HCT116 (cell line): ENCODE measurements at regions not wholly inside any gene's neighbourhood (a gene's known extent, or its start where the extent isn't known, plus 50 kb on each side); places are given as distances from the start of the nearest gene placed in this dataset.
"Not testable (repeated sequence)": the region's sequence is repeated elsewhere in the genome, so short reads cannot be mapped to it uniquely, and the experiment has no call there.

Experiments
- ATAC-seq: fragments of 200-7000 bp; cut with Tn5 transposase; 2 replicates; pipeline ENCODE4 v1.9.1; 2020; ENCODE audit warnings: mild to moderate bottlenecking, moderate library complexity
- BruUV-seq: library from RNA; stranded (reverse); fragments of 400-500 nt; replicated peaks from 2 replicates; lab custom pipeline; 2021; lab: Mats Ljungman, UMichigan
- CTCF ChIA-PET: fragments of 300-600 bp; sonication (Branson Sonifier 250); formaldehyde crosslinking; loops from one replicate; lab custom pipeline; 2021; ENCODE audit warnings: antibody characterized with exemption; lab: Charles Lee
- POLR2A ChIA-PET: fragments of 300-600, 350-600 bp; sonication (Branson Sonifier 250); formaldehyde crosslinking; loops from one replicate; lab custom pipeline; 2021; ENCODE audit warnings: antibody characterized with exemption; lab: Charles Lee
- RAD21 ChIA-PET, 2 experiments: fragments of 300-600 bp; sonication (Branson Sonifier 250); formaldehyde crosslinking; loops; one replicate each; lab custom pipeline; 2023; ENCODE audit warnings: low total read pairs in 2 of 2; ENCODE audit not compliant: uncharacterized antibody in 2 of 2, unreplicated experiment in 2 of 2, low non-redundant PET in 1 of 2; lab: Charles Lee
- DNase-seq: peaks from one replicate; pipeline ENCODE4 v3.0.0-alpha.2; 2010; ENCODE audit warnings: low read depth, low spot score
- H2AFZ ChIP-seq: fragments of 200-600 bp; shearing (Covaris generic), sonication (generic); 2 replicates; pipeline ENCODE4 v1.6.1; 2017; ENCODE audit warnings: low read depth, mixed run types, mixed read lengths, antibody characterized with exemption, low read length; ENCODE audit not compliant: poor library complexity, severe bottlenecking
- H3K27ac ChIP-seq: 2 replicates; pipeline ENCODE4 v1.5.1; 2012; ENCODE audit warnings: low read depth, low read length
- H3K27me3 ChIP-seq: fragments of 200-600 bp; sonication (generic); 2 replicates; pipeline ENCODE4 v1.6.1; 2016; ENCODE audit warnings: mixed run types, low read length, mixed read lengths; ENCODE audit not compliant: insufficient read depth
- H3K36me3 ChIP-seq, 2 experiments: fragments of 200-500 bp in 1 of 2; fragments of 200-600 bp in 1 of 2; sonication (Bioruptor generic) in 1 of 2; sonication (generic) in 1 of 2; 2 replicates each; pipeline versions ENCODE4 v1.5.1 to v1.6.1; 2014 to 2016; ENCODE audit warnings: low read length in 2 of 2, inconsistent platforms in 1 of 2, mixed read lengths in 1 of 2, mixed run types in 1 of 2; ENCODE audit not compliant: insufficient read depth in 2 of 2, control insufficient read depth in 1 of 2
- H3K4me1 ChIP-seq, 2 experiments: fragments of 200-600 bp in 1 of 2; sonication (generic) in 1 of 2; 2 replicates each; pipeline versions ENCODE4 v1.5.1 to v1.6.1; 2012 to 2017; ENCODE audit warnings: low read length in 2 of 2, inconsistent platforms in 1 of 2, mild to moderate bottlenecking in 1 of 2, mixed read lengths in 1 of 2, mixed run types in 1 of 2, moderate library complexity in 1 of 2; ENCODE audit not compliant: insufficient read depth in 2 of 2, control insufficient read depth in 1 of 2
- H3K4me2 ChIP-seq: fragments of 200-600 bp; sonication (generic); 2 replicates; pipeline ENCODE4 v1.6.1; 2017; ENCODE audit warnings: mixed run types, low read length, mixed read lengths
- H3K4me3 ChIP-seq, 2 experiments: fragments of 200-600 bp in 1 of 2; sonication (generic) in 1 of 2; replicated peaks in 1 of 2; 2 replicates each; pipeline ENCODE4 v1.5.1; 2011 to 2016; ENCODE audit warnings: low read length in 2 of 2, control low read depth in 1 of 2, low read depth in 1 of 2, mild to moderate bottlenecking in 1 of 2, mixed read lengths in 1 of 2, mixed run types in 1 of 2
- H3K79me2 ChIP-seq: fragments of 200-600 bp; sonication (generic); 2 replicates; pipeline ENCODE4 v1.6.1; 2017; ENCODE audit warnings: mild to moderate bottlenecking, mixed run types, low read length, moderate library complexity, mixed read lengths; ENCODE audit not compliant: insufficient read depth
- H3K9ac ChIP-seq: fragments of 200-600 bp; sonication (generic); 2 replicates; pipeline ENCODE4 v1.6.1; 2016; ENCODE audit warnings: low read length, mixed read lengths
- H3K9me2 ChIP-seq: fragments of 200-600 bp; sonication (generic), shearing (Covaris generic); 2 replicates; pipeline ENCODE4 v1.6.1; 2017; ENCODE audit warnings: mixed run types, mild to moderate bottlenecking, moderate library complexity; ENCODE audit not compliant: insufficient read depth
- H3K9me3 ChIP-seq, 2 experiments: fragments of 200-500 bp in 1 of 2; fragments of 200-600 bp in 1 of 2; sonication (Bioruptor generic) in 1 of 2; sonication (generic) in 1 of 2; 2 replicates each; pipeline ENCODE4 v1.6.1; 2014 to 2017; ENCODE audit warnings: low read length in 2 of 2, mixed read lengths in 2 of 2, inconsistent platforms in 1 of 2, low read depth in 1 of 2, mild to moderate bottlenecking in 1 of 2, mixed run types in 1 of 2, moderate library complexity in 1 of 2; ENCODE audit not compliant: control insufficient read depth in 1 of 2, insufficient read depth in 1 of 2
- H4K20me1 ChIP-seq: fragments of 200-600 bp; sonication (generic), shearing (Covaris generic); 2 replicates; pipeline ENCODE4 v1.6.1; 2017; ENCODE audit warnings: mixed run types, mild to moderate bottlenecking, moderate library complexity; ENCODE audit not compliant: insufficient read depth
- ATF3 ChIP-seq: IDR thresholded peaks from 2 replicates; pipeline ENCODE4 v1.6.1; 2012
- FOSL1 ChIP-seq: IDR thresholded peaks from 2 replicates; pipeline ENCODE4 v1.6.1; 2012; ENCODE audit warnings: low read depth
- YY1 ChIP-seq: IDR thresholded peaks from 2 replicates; pipeline ENCODE4 v1.6.1; 2011; ENCODE audit warnings: low read length, low read depth, moderate library complexity, mild to moderate bottlenecking; ENCODE audit not compliant: insufficient replicate concordance; ENCODE audit errors: extremely low read depth
- ZBTB33 ChIP-seq: IDR thresholded peaks from 2 replicates; pipeline ENCODE4 v1.6.1; 2011; ENCODE audit warnings: mild to moderate bottlenecking, low read length, moderate library complexity; ENCODE audit not compliant: insufficient replicate concordance; ENCODE audit errors: extremely low read depth
- ZNF274 ChIP-seq: fragments of 200-500 bp; sonication (Bioruptor generic); IDR thresholded peaks from 2 replicates; pipeline ENCODE4 v1.6.1; 2014; ENCODE audit warnings: mild to moderate bottlenecking, low read depth, low read length, inconsistent platforms
- intact Hi-C: fragments of 100-400 bp; cut with micrococcal nuclease; formaldehyde crosslinking; loops from 2 replicates; pipeline ENCODE4 v1.10.0; 2022

- H3K4me2 ChIP-seq, H3K27ac ChIP-seq, H3K27me3 ChIP-seq, H2AFZ ChIP-seq, DNase-seq, H3K4me1 ChIP-seq, H4K20me1 ChIP-seq, CTCF ChIA-PET, POLR2A ChIA-PET, H3K9ac ChIP-seq, RAD21 ChIA-PET, H3K79me2 ChIP-seq, H3K9me2 ChIP-seq, intact Hi-C loops, H3K36me3 ChIP-seq, ATAC-seq, H3K4me3 ChIP-seq, H3K9me3 ChIP-seq, BruUV-seq: not testable (repeated sequence)
These were observed 66.3 kb downstream of the TRIL start for GRCh38 chr7:28891876-28892234.

- no peaks in the 10 kb centered on the region for H3K79me2 ChIP-seq
- CTCF ChIA-PET, result no interaction called here
- H2AFZ ChIP-seq, result no peak overlapping the region
- no peak for ATAC-seq
- H4K20me1 ChIP-seq, result no peaks in the 10 kb centered on the region
- no peak overlapping the region for H3K27ac ChIP-seq
- no peak overlapping the region for H3K9ac ChIP-seq
- no peaks in the 10 kb centered on the region for H3K27me3 ChIP-seq
- no peak overlapping the region for H3K4me3 ChIP-seq
- H3K9me2 ChIP-seq, result no peaks in the 10 kb centered on the region
- DNase-seq, result no peak
- no peak for TF ChIP-seq YY1
- no peak for TF ChIP-seq ZBTB33
- TF ChIP-seq FOSL1, result no peak
- TF ChIP-seq ATF3, result no peak
- TF ChIP-seq ZNF274, result no peak
- no peak overlapping the region for H3K4me2 ChIP-seq
- POLR2A ChIA-PET, result no interaction called here
- no peaks in the 10 kb centered on the region for H3K36me3 ChIP-seq
- H3K9me3 ChIP-seq, result no peaks in the 10 kb centered on the region
- intact Hi-C loops, result no loop called here
- RAD21 ChIA-PET, result no interaction called here
- H3K4me1 ChIP-seq, result no peaks in the 10 kb centered on the region
- no TSS peak for BruUV-seq
These were observed 66.8 kb downstream of the TRIL start for GRCh38 chr7:28891192-28891875.
